ENCODE measurements at regions not wholly inside any gene's neighbourhood (a gene's known extent, or its start where the extent isn't known, plus 50 kb on each side); places are given as distances from the start of the nearest gene placed in this dataset.

DNA sequence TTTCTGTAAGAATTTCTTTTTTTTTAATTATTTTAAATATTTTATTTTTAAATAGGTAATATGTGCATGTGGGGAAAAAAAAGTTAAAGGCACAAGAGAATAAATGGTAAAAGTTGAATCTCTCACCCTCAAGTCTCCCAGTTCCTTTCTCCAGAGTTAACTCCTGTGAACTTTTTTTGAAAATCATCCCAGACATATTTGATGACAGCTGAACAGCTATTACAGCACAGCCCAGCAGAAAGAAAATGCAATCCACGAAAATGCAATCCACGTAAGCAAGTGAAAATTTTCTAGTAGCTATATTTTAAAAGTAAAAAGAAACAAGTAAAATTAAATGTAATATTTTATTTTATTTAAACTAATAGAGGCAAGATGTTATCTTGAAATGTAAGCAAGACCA is 310.0 kb upstream of the RUNX1 start:
- TF ChIP-seq CREB1 (IDR thresholded peaks at IDR 0.05; ENCODE audit: low read depth): no peak

- no peak for TF ChIP-seq CREB1 (IDR thresholded peaks at IDR 0.05; ENCODE audit: low read depth)
- TF ChIP-seq TEAD4 (IDR thresholded peaks at IDR 0.05): no peak
- TF ChIP-seq EP300 (IDR thresholded peaks at IDR 0.05; ENCODE audit: borderline replicate concordance): no peak
- TF ChIP-seq TAF1 (IDR thresholded peaks at IDR 0.05; ENCODE audit: low read depth): no peak
- TF ChIP-seq MAX (IDR thresholded peaks at IDR 0.05): no peak
- no peak for TF ChIP-seq ZBTB7A (IDR thresholded peaks at IDR 0.05; ENCODE audit: low read depth)
- TF ChIP-seq FOXM1 (IDR thresholded peaks at IDR 0.05; ENCODE audit: borderline replicate concordance, low read depth): no peak
- no peak for TF ChIP-seq TCF12 (IDR thresholded peaks at IDR 0.05; ENCODE audit: low read depth)
- TF ChIP-seq, protein P1, sequence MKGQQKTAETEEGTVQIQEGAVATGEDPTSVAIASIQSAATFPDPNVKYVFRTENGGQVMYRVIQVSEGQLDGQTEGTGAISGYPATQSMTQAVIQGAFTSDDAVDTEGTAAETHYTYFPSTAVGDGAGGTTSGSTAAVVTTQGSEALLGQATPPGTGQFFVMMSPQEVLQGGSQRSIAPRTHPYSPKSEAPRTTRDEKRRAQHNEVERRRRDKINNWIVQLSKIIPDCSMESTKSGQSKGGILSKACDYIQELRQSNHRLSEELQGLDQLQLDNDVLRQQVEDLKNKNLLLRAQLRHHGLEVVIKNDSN (IDR thresholded peaks at IDR 0.05): no peak
- TF ChIP-seq NFIC (IDR thresholded peaks at IDR 0.05): no peak
Observed at GRCh38 chr21:35358008-35358407, 308.9 kb upstream of the RUNX1 start.

DNA sequence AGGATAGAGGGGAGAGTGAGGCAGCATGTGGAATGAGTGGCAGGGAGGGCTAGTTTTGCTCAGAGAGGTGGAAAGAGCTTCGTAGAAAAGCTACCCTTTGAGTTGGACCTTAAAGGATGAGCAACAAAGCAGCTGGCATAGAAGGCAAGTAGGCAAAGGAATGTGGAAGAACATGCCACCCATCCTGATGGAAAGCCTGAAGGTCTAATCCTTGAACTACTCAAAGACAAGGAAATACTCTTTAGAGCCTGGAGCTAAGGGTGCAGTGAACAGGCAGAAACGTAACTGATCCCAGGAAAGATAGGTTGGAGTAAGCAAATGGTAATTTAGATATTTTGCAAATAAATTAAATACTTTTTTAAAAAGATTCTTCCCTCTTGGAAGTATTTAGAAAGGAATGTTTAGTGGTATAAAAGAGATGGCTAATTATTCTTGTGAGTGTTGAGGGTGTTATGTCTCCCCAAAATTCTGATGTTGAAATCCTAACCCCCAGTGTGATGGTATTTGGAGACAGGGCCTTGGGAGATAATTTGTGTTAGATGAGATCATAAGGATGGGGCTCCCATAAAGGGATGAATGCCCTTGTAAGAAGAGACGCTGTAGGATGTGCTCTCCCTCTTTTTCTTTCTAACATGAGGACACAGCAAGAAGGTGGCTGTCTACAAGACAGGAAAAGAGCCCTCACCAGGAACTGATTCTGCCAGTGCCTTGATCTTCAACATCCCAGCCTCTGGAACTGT is 308.1 kb upstream of the RUNX1 start:
- TF ChIP-seq RAD21 (IDR thresholded peaks at IDR 0.05; ENCODE audit: low read depth) (no peak), ZBTB7A (IDR thresholded peaks at IDR 0.05; ENCODE audit: low read depth) (no peak), CREB1 (IDR thresholded peaks at IDR 0.05; ENCODE audit: low read depth) (no peak), EP300 (IDR thresholded peaks at IDR 0.05; ENCODE audit: borderline replicate concordance) (no peak), TAF1 (IDR thresholded peaks at IDR 0.05; ENCODE audit: low read depth) (no peak), NFIC (IDR thresholded peaks at IDR 0.05) (no peak), TEAD4 (IDR thresholded peaks at IDR 0.05) (no peak), YY1 (IDR thresholded peaks at IDR 0.05; ENCODE audit: low read depth) (no peak), FOXM1 (IDR thresholded peaks at IDR 0.05; ENCODE audit: borderline replicate concordance, low read depth) (no peak), CEBPB (IDR thresholded peaks at IDR 0.05) (no peak), MAX (IDR thresholded peaks at IDR 0.05) (no peak), TCF12 (IDR thresholded peaks at IDR 0.05; ENCODE audit: low read depth) (no peak)
- TF ChIP-seq, protein P1 (IDR thresholded peaks at IDR 0.05): no peak
- TF ChIP-seq, protein P2, sequence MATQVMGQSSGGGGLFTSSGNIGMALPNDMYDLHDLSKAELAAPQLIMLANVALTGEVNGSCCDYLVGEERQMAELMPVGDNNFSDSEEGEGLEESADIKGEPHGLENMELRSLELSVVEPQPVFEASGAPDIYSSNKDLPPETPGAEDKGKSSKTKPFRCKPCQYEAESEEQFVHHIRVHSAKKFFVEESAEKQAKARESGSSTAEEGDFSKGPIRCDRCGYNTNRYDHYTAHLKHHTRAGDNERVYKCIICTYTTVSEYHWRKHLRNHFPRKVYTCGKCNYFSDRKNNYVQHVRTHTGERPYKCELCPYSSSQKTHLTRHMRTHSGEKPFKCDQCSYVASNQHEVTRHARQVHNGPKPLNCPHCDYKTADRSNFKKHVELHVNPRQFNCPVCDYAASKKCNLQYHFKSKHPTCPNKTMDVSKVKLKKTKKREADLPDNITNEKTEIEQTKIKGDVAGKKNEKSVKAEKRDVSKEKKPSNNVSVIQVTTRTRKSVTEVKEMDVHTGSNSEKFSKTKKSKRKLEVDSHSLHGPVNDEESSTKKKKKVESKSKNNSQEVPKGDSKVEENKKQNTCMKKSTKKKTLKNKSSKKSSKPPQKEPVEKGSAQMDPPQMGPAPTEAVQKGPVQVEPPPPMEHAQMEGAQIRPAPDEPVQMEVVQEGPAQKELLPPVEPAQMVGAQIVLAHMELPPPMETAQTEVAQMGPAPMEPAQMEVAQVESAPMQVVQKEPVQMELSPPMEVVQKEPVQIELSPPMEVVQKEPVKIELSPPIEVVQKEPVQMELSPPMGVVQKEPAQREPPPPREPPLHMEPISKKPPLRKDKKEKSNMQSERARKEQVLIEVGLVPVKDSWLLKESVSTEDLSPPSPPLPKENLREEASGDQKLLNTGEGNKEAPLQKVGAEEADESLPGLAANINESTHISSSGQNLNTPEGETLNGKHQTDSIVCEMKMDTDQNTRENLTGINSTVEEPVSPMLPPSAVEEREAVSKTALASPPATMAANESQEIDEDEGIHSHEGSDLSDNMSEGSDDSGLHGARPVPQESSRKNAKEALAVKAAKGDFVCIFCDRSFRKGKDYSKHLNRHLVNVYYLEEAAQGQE (IDR thresholded peaks at IDR 0.05; ENCODE audit: low read depth): no peak

- no peak for TF ChIP-seq ZBTB7A (IDR thresholded peaks at IDR 0.05; ENCODE audit: low read depth)
- TF ChIP-seq TCF12 (IDR thresholded peaks at IDR 0.05; ENCODE audit: low read depth): no peak
- TF ChIP-seq MAX (IDR thresholded peaks at IDR 0.05): no peak
- no peak for TF ChIP-seq FOXM1 (IDR thresholded peaks at IDR 0.05; ENCODE audit: borderline replicate concordance, low read depth)
- TF ChIP-seq TEAD4 (IDR thresholded peaks at IDR 0.05): no peak
- TF ChIP-seq EGR1 (IDR thresholded peaks at IDR 0.05): no peak
- no peak for TF ChIP-seq YY1 (IDR thresholded peaks at IDR 0.05; ENCODE audit: low read depth)
- TF ChIP-seq, protein P1 (IDR thresholded peaks at IDR 0.05): no peak
- TF ChIP-seq EP300 (IDR thresholded peaks at IDR 0.05; ENCODE audit: borderline replicate concordance): no peak
- TF ChIP-seq RAD21 (IDR thresholded peaks at IDR 0.05; ENCODE audit: low read depth): no peak
- TF ChIP-seq CREB1 (IDR thresholded peaks at IDR 0.05; ENCODE audit: low read depth): no peak
- no peak for TF ChIP-seq CEBPB (IDR thresholded peaks at IDR 0.05)
- TF ChIP-seq, protein P2 (IDR thresholded peaks at IDR 0.05; ENCODE audit: low read depth): no peak
- no peak for TF ChIP-seq NFIC (IDR thresholded peaks at IDR 0.05)
Observed at GRCh38 chr21:35354078-35354477, 305.0 kb upstream of the RUNX1 start.

DNA sequence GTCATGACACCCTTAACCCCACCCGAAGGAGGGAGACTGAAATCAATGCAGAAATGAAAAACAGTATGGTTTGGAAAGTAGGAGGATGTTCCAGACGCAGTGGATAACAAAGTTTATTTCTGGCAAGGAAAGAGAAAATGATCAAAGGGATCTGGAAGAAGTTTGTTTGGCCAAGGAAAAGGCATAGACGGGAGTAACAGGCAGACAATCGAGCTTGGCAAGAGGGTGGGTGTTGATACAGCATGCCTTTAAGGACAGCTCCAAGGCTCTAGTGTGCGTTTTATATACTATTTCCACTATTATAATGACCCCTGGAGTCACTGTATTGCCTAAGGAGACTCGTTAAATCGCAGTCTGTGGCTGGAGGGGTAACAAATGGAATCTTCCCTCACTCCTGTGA is 303.7 kb upstream of the RUNX1 start:
- TF ChIP-seq RAD21 (IDR thresholded peaks at IDR 0.05; ENCODE audit: low read depth) (no peak), YY1 (IDR thresholded peaks at IDR 0.05; ENCODE audit: low read depth) (no peak), MAX (IDR thresholded peaks at IDR 0.05) (no peak)

Measured in Ishikawa (cell line).